IMR-90 (cell line): ENCODE measurements at regions not wholly inside any gene's neighbourhood (a gene's known extent, or its start where the extent isn't known, plus 50 kb on each side); places are given as distances from the start of the nearest gene placed in this dataset.

ENCODE experiments used
- ATAC-seq: fragments of 200-7000 bp; cut with Tn5 transposase; 2 replicates; pipeline ENCODE4 v1.9.1; 2020; ENCODE audit warnings: low read depth, mild to moderate bottlenecking, moderate library complexity
- BruUV-seq: library from RNA; stranded (reverse); fragments of 400-500 nt; replicated peaks from 2 replicates; lab custom pipeline; 2021; lab: Mats Ljungman, UMichigan
- CTCF ChIA-PET: fragments of 300-600 bp; formaldehyde crosslinking; extraction: SDS; loops from one replicate; lab custom pipeline; 2021; ENCODE audit warnings: antibody characterized with exemption; lab: Yijun Ruan, JAX
- POLR2A ChIA-PET: fragments of 300-600 bp; sonication (Branson Sonifier 250); formaldehyde crosslinking; loops from one replicate; lab custom pipeline; 2022; ENCODE audit warnings: antibody characterized with exemption; ENCODE audit not compliant: unreplicated experiment; lab: Charles Lee
- DNase-seq: peaks from one replicate; pipeline ENCODE4 v3.0.0; 2013
- H2AFZ ChIP-seq: replicated peaks from 2 replicates; pipeline ENCODE3; 2013; ENCODE audit warnings: low read length, mild to moderate bottlenecking; ENCODE audit not compliant: poor library complexity
- H2AK5ac ChIP-seq: 2 replicates; pipeline ENCODE4 v1.6.1; 2013; ENCODE audit warnings: low read depth, low read length, inconsistent platforms
- H2AK9ac ChIP-seq: replicated peaks from 2 replicates; pipeline ENCODE3; 2013; ENCODE audit warnings: mild to moderate bottlenecking, low read depth, low read length, moderate library complexity; ENCODE audit not compliant: poor library complexity
- H2BK120ac ChIP-seq: 2 replicates; pipeline ENCODE4 v1.6.1; 2013; ENCODE audit warnings: low read depth, low read length, inconsistent platforms
- H2BK15ac ChIP-seq: 3 replicates; pipeline ENCODE4 v1.6.1; 2013; ENCODE audit warnings: low read depth, low read length, inconsistent platforms
- H2BK20ac ChIP-seq: 2 replicates; pipeline ENCODE4 v1.6.1; 2013; ENCODE audit warnings: low read depth, mild to moderate bottlenecking, inconsistent platforms, low read length, moderate library complexity
- H2BK5ac ChIP-seq: 2 replicates; pipeline ENCODE4 v1.6.1; 2013; ENCODE audit warnings: mild to moderate bottlenecking, low read depth, low read length, inconsistent platforms; ENCODE audit not compliant: poor library complexity, severe bottlenecking
- H3K14ac ChIP-seq: replicated peaks from 2 replicates; pipeline ENCODE4 v1.6.1; 2013; ENCODE audit warnings: low read depth, low read length, inconsistent platforms
- H3K18ac ChIP-seq: 2 replicates; pipeline ENCODE4 v1.6.1; 2013; ENCODE audit warnings: low read depth, low read length, control low read depth
- H3K23ac ChIP-seq: 2 replicates; pipeline ENCODE4 v1.6.1; 2013; ENCODE audit warnings: low read depth, low read length, inconsistent platforms
- H3K27ac ChIP-seq: 2 replicates; pipeline ENCODE4 v1.5.1; 2013; ENCODE audit warnings: mild to moderate bottlenecking, control low read depth, low read length; ENCODE audit not compliant: insufficient read depth
- H3K27me3 ChIP-seq: 2 replicates; pipeline ENCODE4 v1.6.1; 2013; ENCODE audit warnings: low read length; ENCODE audit not compliant: control insufficient read depth, insufficient read depth
- H3K36me3 ChIP-seq: 2 replicates; pipeline ENCODE4 v1.6.1; 2013; ENCODE audit warnings: low read length, mixed read lengths; ENCODE audit not compliant: control insufficient read depth, insufficient read depth
- H3K4ac ChIP-seq: 2 replicates; pipeline ENCODE4 v1.6.1; 2013; ENCODE audit warnings: low read depth, low read length, inconsistent platforms
- H3K4me1 ChIP-seq: 2 replicates; pipeline ENCODE4 v1.6.1; 2013; ENCODE audit warnings: low read length, mixed read lengths; ENCODE audit not compliant: control insufficient read depth, insufficient read depth
- H3K4me2 ChIP-seq: 2 replicates; pipeline ENCODE4 v1.6.1; 2013; ENCODE audit warnings: low read depth, mild to moderate bottlenecking, control low read depth, low read length, moderate library complexity
- H3K4me3 ChIP-seq: 2 replicates; pipeline ENCODE4 v1.5.1; 2013; ENCODE audit warnings: low read depth, mild to moderate bottlenecking, control low read depth, low read length, moderate library complexity; ENCODE audit not compliant: insufficient read depth
- H3K56ac ChIP-seq: 2 replicates; pipeline ENCODE4 v1.6.1; 2013; ENCODE audit warnings: low read length, inconsistent platforms; ENCODE audit not compliant: insufficient read depth; ENCODE audit errors: extremely low read depth
- H3K79me1 ChIP-seq, 2 experiments: 2 replicates each; pipeline ENCODE4 v1.6.1; 2013; ENCODE audit warnings: low read length in 2 of 2, inconsistent platforms in 1 of 2, low read depth in 1 of 2
- H3K9ac ChIP-seq: 2 replicates; pipeline ENCODE4 v1.6.1; 2013; ENCODE audit warnings: low read depth, low read length, control low read depth
- H3K9me1 ChIP-seq: 2 replicates; pipeline ENCODE4 v1.6.1; 2013; ENCODE audit warnings: low read length, inconsistent platforms; ENCODE audit not compliant: insufficient read depth
- H3K9me3 ChIP-seq: 2 replicates; pipeline ENCODE4 v1.6.1; 2013; ENCODE audit warnings: low read length; ENCODE audit not compliant: control insufficient read depth, insufficient read depth
- H4K20me1 ChIP-seq: 2 replicates; pipeline ENCODE4 v1.6.1; 2013; ENCODE audit warnings: low read length, inconsistent platforms; ENCODE audit not compliant: insufficient read depth
- H4K5ac ChIP-seq: 2 replicates; pipeline ENCODE4 v1.6.1; 2013; ENCODE audit warnings: mild to moderate bottlenecking, low read depth, low read length, control low read depth
- H4K8ac ChIP-seq, 2 experiments: 2 replicates each; pipeline ENCODE4 v1.6.1; 2013; ENCODE audit warnings: low read depth in 2 of 2, low read length in 2 of 2, control low read depth in 1 of 2, inconsistent platforms in 1 of 2
- H4K91ac ChIP-seq: 2 replicates; pipeline ENCODE4 v1.6.1; 2013; ENCODE audit warnings: low read depth, low read length, inconsistent platforms; ENCODE audit not compliant: insufficient read depth
- BHLHE40 ChIP-seq: fragments of 150-350 bp; IDR thresholded peaks from 2 replicates; pipeline ENCODE4 v1.6.1; 2016; ENCODE audit warnings: mild to moderate bottlenecking, low read depth, low read length
- CEBPB ChIP-seq: IDR thresholded peaks from 2 replicates; pipeline ENCODE4 v1.6.1; 2012; ENCODE audit warnings: low read depth, low read length, improper control_type of control experiment
- CTCF ChIP-seq: conservative IDR thresholded peaks from 2 replicates; pipeline ENCODE4 v1.5.1; 2012; ENCODE audit warnings: mild to moderate bottlenecking, low read depth, low read length, improper control_type of control experiment
- MAFK ChIP-seq: IDR thresholded peaks from 2 replicates; pipeline ENCODE4 v1.6.1; 2012; ENCODE audit warnings: low read depth, low read length, improper control_type of control experiment
- NFE2L2 ChIP-seq: fragments of 150-350 bp; IDR thresholded peaks from 2 replicates; pipeline ENCODE4 v1.6.1; 2016; ENCODE audit warnings: low read depth, mild to moderate bottlenecking, low read length
- RCOR1 ChIP-seq: IDR thresholded peaks from 2 replicates; pipeline ENCODE4 v1.6.1; 2012; ENCODE audit warnings: mild to moderate bottlenecking, low read length, improper control_type of control experiment; ENCODE audit not compliant: insufficient replicate concordance
- RFX5 ChIP-seq: IDR thresholded peaks from 2 replicates; pipeline ENCODE4 v1.8.0; 2012; ENCODE audit warnings: low read depth, mild to moderate bottlenecking, low read length, moderate library complexity
- WGBS, 2 experiments: methylation state at CpG; one replicate each; pipeline versions ENCODE4 v1.1.5 to v1.1.7; 2013; ENCODE audit warnings: missing lambda C conversion rate in 2 of 2; ENCODE audit not compliant: insufficient read length in 1 of 2; ENCODE audit errors: extremely low coverage in 2 of 2; 5-methylcytosine and 5-hydroxymethylcytosine counted together
- dilution Hi-C: fragments of 300-500 bp; cut with HindIII; formaldehyde crosslinking; loops from one replicate; pipeline ENCODE4 v1.14.3; 2018; ENCODE audit warnings: low sequenced_read_pairs; ENCODE audit not compliant: unreplicated experiment
- in situ Hi-C: fragments of 300-500 bp; cut with MboI; formaldehyde crosslinking; loops from 3 replicates; pipeline ENCODE4 v1.14.3; 2019; ENCODE audit warnings: low sequenced_read_pairs, inconsistent platforms, mixed read lengths
- intact Hi-C: fragments of 100-400 bp; cut with micrococcal nuclease; formaldehyde crosslinking; loops from 2 replicates; pipeline ENCODE4 v1.10.0; 2022
- TF ChIP-seq, protein P1 (sequence below): fragments of 150-350 bp; IDR thresholded peaks from 2 replicates; pipeline ENCODE4 v1.6.1; 2017; ENCODE audit warnings: mild to moderate bottlenecking, antibody characterized with exemption, low read length, low read depth
- TF ChIP-seq, protein P2 (sequence below): fragments of 150-350 bp; IDR thresholded peaks from 2 replicates; pipeline ENCODE4 v1.6.1; 2016; ENCODE audit warnings: low read depth, mild to moderate bottlenecking, low read length, moderate library complexity, borderline replicate concordance

- Histone ChIP-seq H2BK120ac (peak overlapping the region; percentile 21; the same call in 1 of the 2 replicates), H3K79me1 (no peaks in the 10 kb centered on the region), H4K20me1 (no peaks in the 10 kb centered on the region), H3K4me3 (no peak overlapping the region), H2BK20ac (peak overlapping the region; percentile 69), H3K56ac (no peak overlapping the region), H2AK5ac (no peak overlapping the region), H3K4me1 (peaks cover 6% of the 10 kb centered on the region), H3K4me2 (0 out of 2 replicates have a peak overlapping the region, but pooled peaks have one; percentile 30), H2AFZ (peak overlapping the region; percentile 76), H3K9me3 (peaks cover 20% of the 10 kb centered on the region), H3K27me3 (no peaks in the 10 kb centered on the region), H3K23ac (0 out of 2 replicates have a peak overlapping the region, but pooled peaks have one; percentile 60), H2BK15ac (no peak overlapping the region; the same call in 2 of the 3 replicates), H4K91ac (peak overlapping the region; percentile 54; the same call in 1 of the 2 replicates), H3K18ac (peak overlapping the region; percentile 83; the same call in 1 of the 2 replicates), H3K27ac (peak overlapping the region; percentile 58), H4K5ac (peak overlapping the region; percentile 85; the same call in 1 of the 2 replicates), H3K9ac (no peak overlapping the region), H4K8ac (peak overlapping the region in 1 of 2 experiments; percentile 42; a peak in 1 of 4 replicates), H3K14ac (peak overlapping the region; percentile 65; the same call in 1 of the 2 replicates), H2BK5ac (peak overlapping the region; percentile 76), H2AK9ac (no peak overlapping the region), H3K4ac (peak overlapping the region; percentile 75), H3K9me1 (peaks cover 4% of the 10 kb centered on the region; the same call in 1 of the 2 replicates), H3K36me3 (no peaks in the 10 kb centered on the region)
- ChIA-PET POLR2A (no interaction called here), CTCF (no interaction called here)
- TF ChIP-seq, protein P1, sequence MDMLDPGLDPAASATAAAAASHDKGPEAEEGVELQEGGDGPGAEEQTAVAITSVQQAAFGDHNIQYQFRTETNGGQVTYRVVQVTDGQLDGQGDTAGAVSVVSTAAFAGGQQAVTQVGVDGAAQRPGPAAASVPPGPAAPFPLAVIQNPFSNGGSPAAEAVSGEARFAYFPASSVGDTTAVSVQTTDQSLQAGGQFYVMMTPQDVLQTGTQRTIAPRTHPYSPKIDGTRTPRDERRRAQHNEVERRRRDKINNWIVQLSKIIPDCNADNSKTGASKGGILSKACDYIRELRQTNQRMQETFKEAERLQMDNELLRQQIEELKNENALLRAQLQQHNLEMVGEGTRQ: no peak
- TF ChIP-seq, protein P2, sequence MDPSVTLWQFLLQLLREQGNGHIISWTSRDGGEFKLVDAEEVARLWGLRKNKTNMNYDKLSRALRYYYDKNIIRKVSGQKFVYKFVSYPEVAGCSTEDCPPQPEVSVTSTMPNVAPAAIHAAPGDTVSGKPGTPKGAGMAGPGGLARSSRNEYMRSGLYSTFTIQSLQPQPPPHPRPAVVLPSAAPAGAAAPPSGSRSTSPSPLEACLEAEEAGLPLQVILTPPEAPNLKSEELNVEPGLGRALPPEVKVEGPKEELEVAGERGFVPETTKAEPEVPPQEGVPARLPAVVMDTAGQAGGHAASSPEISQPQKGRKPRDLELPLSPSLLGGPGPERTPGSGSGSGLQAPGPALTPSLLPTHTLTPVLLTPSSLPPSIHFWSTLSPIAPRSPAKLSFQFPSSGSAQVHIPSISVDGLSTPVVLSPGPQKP: no peak
- TF ChIP-seq CTCF (no peak), CEBPB (peak; percentile 84), RCOR1 (no peak), MAFK (peak; percentile 74), RFX5 (no peak), BHLHE40 (no peak), NFE2L2 (peak; percentile 42; the same call in 1 of the 2 replicates)
- no TSS peak for BruUV-seq
- in situ Hi-C loops: no loop called here
- ATAC-seq: peak; percentile 52
- dilution Hi-C loops: no loop called here
- WGBS, 2 experiments: 100% methylated on average over 1 of the region's 2 CpGs; no CpG with 5 or more reads in 1 of the 2 experiments
- intact Hi-C loops: no loop called here
- peak; percentile 74 for DNase-seq
Measured at GRCh38 chr3:8822141-8822540, 52.7 kb upstream of the OXTR start.
